GM12872 (cell line): ENCODE measurements at regions not wholly inside any gene's neighbourhood (a gene's known extent, or its start where the extent isn't known, plus 50 kb on each side); places are given as distances from the start of the nearest gene placed in this dataset.

Experiments
- CTCF ChIP-seq: IDR thresholded peaks from 3 replicates; pipeline ENCODE4 v1.5.1; 2011; ENCODE audit warnings: low read depth, mild to moderate bottlenecking, low read length, moderate library complexity; ENCODE audit not compliant: insufficient read depth

- no peak for TF ChIP-seq CTCF
These were observed 205.1 kb upstream of the CXCL12 start for GRCh38 chr10:44589944-44590449.

DNA sequence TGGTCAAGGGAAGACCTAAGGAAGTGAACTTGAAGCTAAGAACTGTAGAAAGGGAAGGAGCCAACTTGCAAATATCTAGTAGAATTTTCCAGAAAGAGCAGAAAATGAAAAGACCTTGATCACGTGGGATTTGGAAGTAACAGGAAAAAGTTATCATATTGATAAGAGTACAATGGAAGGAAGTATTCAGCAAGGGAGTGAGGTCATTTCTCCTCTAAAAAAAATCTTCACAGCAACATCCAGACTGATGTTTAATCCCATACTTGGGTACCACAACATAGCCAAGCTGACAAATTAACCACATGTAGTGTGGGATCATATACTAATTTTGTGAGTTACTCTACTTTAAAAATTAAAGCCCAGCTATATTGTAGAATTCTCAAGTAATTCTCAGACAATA, 207.0 kb upstream of the CXCL12 start:
- no peak for TF ChIP-seq CTCF

- TF ChIP-seq CTCF: no peak
These were observed 209.1 kb upstream of the CXCL12 start for GRCh38 chr10:44593952-44594351.

GRCh38 chr10:44607116-44607515, 222.2 kb upstream of the CXCL12 start:
- TF ChIP-seq CTCF: no peak

GRCh38 chr10:44618910-44619309, 234.0 kb upstream of the CXCL12 start:
- no peak for TF ChIP-seq CTCF

- TF ChIP-seq CTCF: no peak
These were observed 234.6 kb upstream of the CXCL12 start for GRCh38 chr10:44619521-44619920.

DNA sequence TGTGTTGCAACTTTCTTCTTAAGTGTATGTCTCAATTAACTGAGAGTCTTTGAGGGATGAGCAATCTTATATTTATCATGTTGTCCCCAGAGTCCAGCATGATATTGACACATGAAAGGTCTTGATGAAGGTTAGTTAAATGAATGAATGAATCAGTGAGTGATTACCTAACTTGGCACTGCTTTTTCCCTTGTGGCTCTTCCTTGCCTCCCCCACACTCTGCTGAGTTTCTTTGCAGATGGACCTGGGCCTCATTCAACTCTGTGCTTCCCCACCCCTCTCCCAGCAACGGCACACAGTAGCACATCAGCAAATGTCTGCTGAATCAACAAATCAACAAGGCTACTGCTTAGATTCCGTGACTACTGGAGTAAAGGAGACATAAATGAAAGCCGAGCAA, 235.1 kb upstream of the CXCL12 start:
- no peak for TF ChIP-seq CTCF
